Right lobe of liver (tissue), 6 donors: ENCODE measurements at regions not wholly inside any gene's neighbourhood (a gene's known extent, or its start where the extent isn't known, plus 50 kb on each side); places are given as distances from the start of the nearest gene placed in this dataset.

ENCODE experiments used
- ATAC-seq, 4 donors: fragments of 200-7000 bp; cut with Tn5 transposase; one replicate each; pipeline ENCODE4 v1.9.1; 2020; ENCODE audit warnings: mild to moderate bottlenecking in 4 of 4, moderate library complexity in 4 of 4
- DNase-seq, 3 donors: peaks; one replicate each; pipeline ENCODE4 v3.0.0-alpha.2; 2020
- H3K27ac ChIP-seq, 3 donors: fragments of 200-600 bp; one replicate each; pipeline ENCODE4 v1.8.0; 2022
- H3K27me3 ChIP-seq, 2 donors: fragments of 200-600 bp; one replicate each; pipeline ENCODE4 v1.8.0; 2022
- H3K36me3 ChIP-seq, 4 donors: fragments of 200-600 bp; sonication (generic) in 1 of 4; one replicate each; pipeline versions ENCODE4 v1.5.1 to v1.8.0; 2017 to 2022; ENCODE audit warnings: control low read depth in 1 of 4
- H3K4me1 ChIP-seq, 4 donors: fragments of 200-600 bp; sonication (generic) in 1 of 4; one replicate each; pipeline versions ENCODE4 v1.5.1 to v1.8.0; 2017 to 2022; ENCODE audit warnings: control low read depth in 1 of 4
- H3K4me3 ChIP-seq, 3 donors: fragments of 200-600 bp; one replicate each; pipeline ENCODE4 v1.8.0; 2022
- H3K9me3 ChIP-seq, 4 donors: fragments of 200-600 bp; sonication (generic) in 1 of 4; one replicate each; pipeline versions ENCODE4 v1.5.1 to v1.8.0; 2017 to 2022; ENCODE audit warnings: control low read depth in 1 of 4
- POLR2A ChIP-seq: fragments of 450-650 bp; IDR thresholded peaks from one replicate; pipeline ENCODE4 v1.6.1; 2017; ENCODE audit warnings: antibody characterized with exemption, mild to moderate bottlenecking
- WGBS: methylation state at CpG from one replicate; pipeline ENCODE4 v1.1.6; 2018; ENCODE audit warnings: low coverage, low lambda C conversion rate; ENCODE audit not compliant: insufficient coverage; ENCODE audit errors: missing lambda C conversion rate; 5-methylcytosine and 5-hydroxymethylcytosine counted together
- intact Hi-C, 2 donors: fragments of 100-400 bp; cut with DNase I; formaldehyde crosslinking; loops; one replicate each; pipeline versions ENCODE4 v1.11.2 to v1.14.1; 2022
- TF ChIP-seq, protein P1 (sequence below), 4 donors: fragments of 200-600 bp in 3 of 4; fragments of 450-650 bp in 1 of 4; IDR thresholded peaks; one replicate each; pipeline versions ENCODE4 v1.5.1 to v1.8.0; 2016 to 2022; ENCODE audit warnings: antibody characterized with exemption in 4 of 4, mild to moderate bottlenecking in 2 of 4
- donor health status: DM: no; HTN: yes; CAD: no.
- donor health status: DM: no; HTN: no; CAD: no.
- donor health status: DM: no; HTN: no; CAD: no.
- donor health status: DM: no; HTN: yes; CAD: no.
- donor health status: DM: no; HTN: yes; CAD: no.

DNA sequence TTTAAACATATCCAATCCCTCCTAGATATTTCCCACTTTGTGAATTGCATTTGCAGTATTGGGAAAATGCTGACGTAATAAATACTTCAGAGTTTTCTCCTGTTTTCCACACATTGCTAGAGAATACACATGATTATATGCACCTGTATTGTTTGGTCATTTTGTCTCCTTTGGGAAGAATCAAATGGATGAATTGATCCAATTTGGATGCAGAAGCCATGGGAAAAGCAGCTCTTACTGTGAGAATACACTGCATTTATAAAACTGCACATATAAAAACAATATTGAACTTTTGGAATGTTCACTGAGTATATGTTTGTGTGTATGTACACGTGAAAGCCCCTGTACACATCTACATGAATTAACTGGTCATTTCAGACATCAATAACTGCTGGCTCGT lies 306.6 kb upstream of the LYPLAL1 start:
- 58% methylated on average over 3 of the region's 3 CpGs for WGBS
- intact Hi-C loops = no loop called here

DNA sequence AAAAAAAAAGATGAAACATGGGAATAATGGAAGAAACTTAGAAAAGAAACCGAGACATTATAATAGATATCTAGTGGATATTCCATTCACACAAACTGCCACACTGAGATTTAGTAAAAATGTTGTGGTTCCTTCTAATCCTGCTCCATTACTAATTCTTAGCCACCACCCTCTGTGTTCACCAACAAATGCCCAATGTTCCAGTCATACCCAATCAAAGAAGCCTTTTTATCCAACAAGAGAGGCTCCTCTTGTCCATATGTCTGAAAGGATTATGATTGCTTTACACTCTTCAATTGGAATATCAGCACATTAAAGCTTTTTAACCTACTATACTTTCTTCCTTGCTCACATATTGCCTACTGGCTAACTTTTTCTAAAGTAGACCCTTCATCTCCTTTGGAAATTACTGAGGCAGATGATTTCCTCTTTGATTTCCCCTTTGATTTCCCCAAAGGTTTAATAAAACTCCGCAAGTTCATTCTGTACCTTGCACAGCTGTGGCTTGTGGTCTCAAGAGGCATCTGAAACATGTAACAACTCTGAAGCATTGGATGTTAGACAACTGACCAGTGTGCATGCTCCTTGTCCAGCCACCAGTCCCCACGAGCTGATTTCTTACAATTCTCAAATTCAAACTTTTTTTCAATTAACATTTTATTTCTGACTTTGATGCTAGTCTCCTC lies 305.6 kb upstream of the LYPLAL1 start:
- TF ChIP-seq, protein P1, sequence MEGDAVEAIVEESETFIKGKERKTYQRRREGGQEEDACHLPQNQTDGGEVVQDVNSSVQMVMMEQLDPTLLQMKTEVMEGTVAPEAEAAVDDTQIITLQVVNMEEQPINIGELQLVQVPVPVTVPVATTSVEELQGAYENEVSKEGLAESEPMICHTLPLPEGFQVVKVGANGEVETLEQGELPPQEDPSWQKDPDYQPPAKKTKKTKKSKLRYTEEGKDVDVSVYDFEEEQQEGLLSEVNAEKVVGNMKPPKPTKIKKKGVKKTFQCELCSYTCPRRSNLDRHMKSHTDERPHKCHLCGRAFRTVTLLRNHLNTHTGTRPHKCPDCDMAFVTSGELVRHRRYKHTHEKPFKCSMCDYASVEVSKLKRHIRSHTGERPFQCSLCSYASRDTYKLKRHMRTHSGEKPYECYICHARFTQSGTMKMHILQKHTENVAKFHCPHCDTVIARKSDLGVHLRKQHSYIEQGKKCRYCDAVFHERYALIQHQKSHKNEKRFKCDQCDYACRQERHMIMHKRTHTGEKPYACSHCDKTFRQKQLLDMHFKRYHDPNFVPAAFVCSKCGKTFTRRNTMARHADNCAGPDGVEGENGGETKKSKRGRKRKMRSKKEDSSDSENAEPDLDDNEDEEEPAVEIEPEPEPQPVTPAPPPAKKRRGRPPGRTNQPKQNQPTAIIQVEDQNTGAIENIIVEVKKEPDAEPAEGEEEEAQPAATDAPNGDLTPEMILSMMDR (IDR thresholded peaks at IDR 0.05) = no peak
- TF ChIP-seq POLR2A = no peak
- intact Hi-C loops = no loop called here
- Histone ChIP-seq H3K9me3 (no peaks in the 10 kb centered on the region), H3K27ac (no peak overlapping the region), H3K27me3 (no peaks in the 10 kb centered on the region), H3K4me1 (peaks cover 0 to 12% (median 4%) of the 10 kb centered on the region in 4 donors), H3K4me3 (no peak overlapping the region), H3K36me3 (no peaks in the 10 kb centered on the region)
- no peak for DNase-seq
- ATAC-seq = no peak
- WGBS = 91% methylated on average over 3 of the region's 3 CpGs

More for the DNA sequence above, 306.6 kb upstream of the LYPLAL1 start:
- Histone ChIP-seq H3K4me3 (no peak overlapping the region), H3K27ac (no peak overlapping the region), H3K4me1 (peaks cover 0 to 12% (median 4%) of the 10 kb centered on the region in 4 donors), H3K9me3 (no peaks in the 10 kb centered on the region), H3K36me3 (no peaks in the 10 kb centered on the region), H3K27me3 (no peaks in the 10 kb centered on the region)
- TF ChIP-seq, protein P1 (IDR thresholded peaks at IDR 0.05) = no peak
- no peak for TF ChIP-seq POLR2A
- ATAC-seq (no peak), DNase-seq (no peak)

DNA sequence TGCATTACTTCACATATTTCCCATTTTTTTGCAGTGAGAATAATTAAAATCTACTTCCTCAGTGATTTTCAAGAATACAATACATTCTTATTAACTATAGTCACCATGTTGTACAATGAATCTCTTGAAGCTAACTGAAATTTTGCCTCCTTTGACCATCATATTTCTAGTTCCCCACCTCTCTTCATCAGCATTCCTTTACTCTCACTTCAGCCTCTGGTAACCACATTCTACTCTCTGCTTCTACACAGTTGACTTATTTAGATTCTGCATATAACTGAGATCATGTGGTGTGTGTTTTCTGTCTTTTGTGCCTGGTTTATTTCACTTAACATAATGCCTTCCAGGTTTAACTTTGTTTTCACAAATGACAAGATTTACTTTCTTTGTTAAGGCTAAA lies 304.4 kb upstream of the LYPLAL1 start:
- H3K36me3 ChIP-seq = no peaks in the 10 kb centered on the region
- ATAC-seq (no peak), DNase-seq (no peak)
- intact Hi-C loops = no loop called here
- no peaks in the 10 kb centered on the region for H3K9me3 ChIP-seq
- peaks cover 0 to 12% (median 4%) of the 10 kb centered on the region in 4 donors for H3K4me1 ChIP-seq
- TF ChIP-seq, protein P1 (IDR thresholded peaks at IDR 0.05) = no peak
- no peak for TF ChIP-seq POLR2A
- H3K4me3 ChIP-seq = no peak overlapping the region
- H3K27ac ChIP-seq = no peak overlapping the region
- no peaks in the 10 kb centered on the region for H3K27me3 ChIP-seq

DNA sequence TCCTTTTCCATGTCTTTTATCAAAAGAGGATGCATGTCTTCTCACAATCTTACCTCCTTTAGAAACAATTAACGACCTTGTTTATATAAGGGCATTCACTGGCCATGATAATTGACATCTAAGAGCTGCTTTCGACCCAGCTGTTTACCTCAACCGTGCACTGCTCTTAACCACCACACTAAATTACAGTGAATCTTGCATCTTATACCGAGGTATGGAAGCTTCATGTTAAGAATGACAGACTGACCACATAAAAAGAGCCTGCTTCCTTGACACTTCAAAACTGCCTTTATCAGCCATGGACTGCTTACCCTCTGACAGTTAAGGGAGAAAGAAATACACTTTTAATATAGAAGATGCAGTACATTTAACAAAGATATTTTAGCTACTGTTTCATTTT lies 301.7 kb upstream of the LYPLAL1 start:
- ATAC-seq (no peak), DNase-seq (no peak)
- H3K27ac ChIP-seq = no peak overlapping the region
- 37% methylated on average over 4 of the region's 4 CpGs for WGBS
- intact Hi-C loops = no loop called here
- H3K4me3 ChIP-seq = no peak overlapping the region
- TF ChIP-seq POLR2A = no peak
- no peaks in the 10 kb centered on the region for H3K36me3 ChIP-seq
- H3K4me1 ChIP-seq = no peaks in the 10 kb centered on the region
- H3K9me3 ChIP-seq = no peaks in the 10 kb centered on the region
- H3K27me3 ChIP-seq = no peaks in the 10 kb centered on the region

DNA sequence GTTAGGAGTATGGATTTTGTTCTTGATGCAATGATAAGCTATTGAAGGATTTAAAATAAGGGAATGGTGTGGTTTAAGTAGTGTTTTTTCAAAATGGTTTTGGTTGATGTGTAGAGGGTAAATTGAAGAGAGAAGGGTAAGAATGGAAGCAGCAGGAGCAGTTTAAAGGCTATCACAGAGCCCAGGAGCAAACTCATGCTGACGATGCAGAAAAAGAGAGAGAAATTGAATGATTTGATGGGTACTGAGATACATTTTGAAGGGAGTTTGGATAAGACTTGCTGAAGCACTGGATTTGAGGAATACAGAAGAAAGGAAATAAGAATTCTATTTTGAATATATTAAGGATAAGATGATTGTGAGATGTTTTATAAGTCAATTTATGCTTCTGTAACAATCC lies 300.8 kb upstream of the LYPLAL1 start:
- Histone ChIP-seq H3K4me3 (no peak overlapping the region), H3K27ac (no peak overlapping the region), H3K9me3 (no peaks in the 10 kb centered on the region), H3K36me3 (no peaks in the 10 kb centered on the region), H3K27me3 (no peaks in the 10 kb centered on the region), H3K4me1 (no peaks in the 10 kb centered on the region)
- whole genome bisulfite sequencing = 92% methylated on average over 1 of the region's 1 CpG
- intact Hi-C loops = no loop called here
- TF ChIP-seq, protein P1 (IDR thresholded peaks at IDR 0.05) = no peak
- no peak for TF ChIP-seq POLR2A
- DNase-seq (no peak), ATAC-seq (no peak)
